ENCODE measurements at regions not wholly inside any gene's neighbourhood (a gene's known extent, or its start where the extent isn't known, plus 50 kb on each side); places are given as distances from the start of the nearest gene placed in this dataset.

GRCh38 chr9:107633406-107633805, 143.8 kb upstream of the KLF4 start:
- H4K20me1 ChIP-seq (ENCODE audit: insufficient read depth, low read length), result no peaks in the 10 kb centered on the region

GRCh38 chr9:107632661-107633060, 143.1 kb upstream of the KLF4 start:
- Mint-ChIP-seq H3K27ac (peak overlapping the region in 1 of 7 donors; percentile 8), H3K9me3 (no peaks in the 10 kb centered on the region), H3K36me3 (peaks cover 0 to 2% of the 10 kb centered on the region in 2 donors), H3K27me3 (ENCODE audit: low read depth in 3 of 3) (peaks cover 0 to 1% (median 0%) of the 10 kb centered on the region in 3 donors), H3K4me1 (peaks cover 40% of the 10 kb centered on the region), H3K4me3 (no peak overlapping the region)
- H3K9ac ChIP-seq (ENCODE audit: insufficient read depth, low read length, poor library complexity, severe bottlenecking), result no peak overlapping the region
- no CpG with 5 or more reads among the region's 4 CpGs for WGBS (ENCODE audit: insufficient coverage)
- no peak overlapping the region for H2AFZ ChIP-seq (ENCODE audit: insufficient read depth, low read depth, low read length, poor library complexity, severe bottlenecking)
- H3K36me3 ChIP-seq (replicated peaks in 1 of 2; ENCODE audit: control insufficient read depth in 1 of 2, insufficient read depth in 2 of 2, low read length in 2 of 2), result no peaks in the 10 kb centered on the region
- no peak for DNase-seq
- no peak overlapping the region for H3K4me3 ChIP-seq (replicated peaks in 1 of 3; ENCODE audit: low read depth in 2 of 3, low read length in 3 of 3)
- H3K9me3 ChIP-seq (replicated peaks in 1 of 2; ENCODE audit: control insufficient read depth in 1 of 2, insufficient read depth in 1 of 2, low read length in 2 of 2), result no peaks in the 10 kb centered on the region
- H4K20me1 ChIP-seq (ENCODE audit: insufficient read depth, low read length), result no peaks in the 10 kb centered on the region
- no peaks in the 10 kb centered on the region for H3K27me3 ChIP-seq (ENCODE audit: control insufficient read depth in 2 of 2, insufficient read depth in 2 of 2, low read length in 2 of 2)
- TF ChIP-seq CTCF (IDR thresholded peaks at IDR 0.05), result no peak
- peaks cover 34 to 39% of the 10 kb centered on the region in 2 donors for H3K4me1 ChIP-seq (ENCODE audit: control insufficient read depth in 1 of 2, insufficient read depth in 2 of 2, low read length in 2 of 2)
- H3K4me2 ChIP-seq (replicated peaks; ENCODE audit: extremely low read depth, low read length, poor library complexity, severe bottlenecking), result no peak overlapping the region
- no peaks in the 10 kb centered on the region for H3K79me2 ChIP-seq (ENCODE audit: insufficient read depth, low read length)
- intact Hi-C loops (cut with micrococcal nuclease), result loop anchor here in 1 of 2 donors (10.0 kb wide), 1 partner anchor 88 kb away; no protein-coding TSS in a partner anchor
- no peak overlapping the region for H3K27ac ChIP-seq (ENCODE audit: low read depth in 1 of 2, low read length in 2 of 2)

More at GRCh38 chr9:107633406-107633805, 143.8 kb upstream of the KLF4 start:
- H3K4me2 ChIP-seq (replicated peaks; ENCODE audit: extremely low read depth, low read length, poor library complexity, severe bottlenecking), result no peak overlapping the region
- DNase-seq, result no peak
- H3K27ac ChIP-seq (ENCODE audit: low read depth in 1 of 2, low read length in 2 of 2), result no peak overlapping the region
- H3K4me3 Mint-ChIP-seq, result no peak overlapping the region
- H3K9ac ChIP-seq (ENCODE audit: insufficient read depth, low read length, poor library complexity, severe bottlenecking), result no peak overlapping the region
- intact Hi-C loops (cut with micrococcal nuclease), result loop anchor here in 1 of 2 donors (10.0 kb wide), 1 partner anchor 89 kb away; no protein-coding TSS in a partner anchor
- H3K4me3 ChIP-seq (replicated peaks in 1 of 3; ENCODE audit: low read depth in 2 of 3, low read length in 3 of 3), result no peak overlapping the region
- H3K27ac Mint-ChIP-seq, result no peak overlapping the region
- H3K4me1 ChIP-seq (ENCODE audit: control insufficient read depth in 1 of 2, insufficient read depth in 2 of 2, low read length in 2 of 2), result peaks cover 36 to 41% of the 10 kb centered on the region in 2 donors
- H3K4me1 Mint-ChIP-seq, result peaks cover 43% of the 10 kb centered on the region
- no peak for TF ChIP-seq CTCF (IDR thresholded peaks at IDR 0.05)
- H3K27me3 Mint-ChIP-seq (ENCODE audit: low read depth in 3 of 3), result peaks cover 0 to 1% (median 0%) of the 10 kb centered on the region in 3 donors
- H2AFZ ChIP-seq (ENCODE audit: insufficient read depth, low read depth, low read length, poor library complexity, severe bottlenecking), result no peak overlapping the region
- no peaks in the 10 kb centered on the region for H3K9me3 ChIP-seq (replicated peaks in 1 of 2; ENCODE audit: control insufficient read depth in 1 of 2, insufficient read depth in 1 of 2, low read length in 2 of 2)
- H3K27me3 ChIP-seq (ENCODE audit: control insufficient read depth in 2 of 2, insufficient read depth in 2 of 2, low read length in 2 of 2), result no peaks in the 10 kb centered on the region
- no peaks in the 10 kb centered on the region for H3K9me3 Mint-ChIP-seq
- WGBS (ENCODE audit: insufficient coverage), result 73% methylated on average over 3 of the region's 5 CpGs
- H3K79me2 ChIP-seq (ENCODE audit: insufficient read depth, low read length), result no peaks in the 10 kb centered on the region
- peaks cover 0 to 2% of the 10 kb centered on the region in 2 donors for H3K36me3 Mint-ChIP-seq
- no peaks in the 10 kb centered on the region for H3K36me3 ChIP-seq (replicated peaks in 1 of 2; ENCODE audit: control insufficient read depth in 1 of 2, insufficient read depth in 2 of 2, low read length in 2 of 2)

All from CD14-positive monocyte (primary cell).